CD4-positive, alpha-beta T cell treated with Interleukin-17A for 4 hours (primary cell): ENCODE measurements at regions not wholly inside any gene's neighbourhood (a gene's known extent, or its start where the extent isn't known, plus 50 kb on each side); places are given as distances from the start of the nearest gene placed in this dataset.

ENCODE experiments used
- DNase-seq: peaks from one replicate; pipeline ENCODE4 v3.0.0-alpha.2; 2020; ENCODE audit warnings: mixed read lengths

- DNase-seq, result no peak
Observed at GRCh38 chr1:38716229-38716628, 143.3 kb downstream of the RRAGC start.

- DNase-seq, result no peak
Observed at GRCh38 chr1:38715415-38715814, 144.2 kb downstream of the RRAGC start.

GRCh38 chr1:38712046-38712445, 147.5 kb downstream of the RRAGC start:
- no peak for DNase-seq

- DNase-seq, result no peak
Observed at GRCh38 chr1:38708701-38709258, 150.8 kb downstream of the RRAGC start.

- DNase-seq, result no peak
Observed at GRCh38 chr1:38701088-38701487, 158.5 kb downstream of the RRAGC start.

- no peak for DNase-seq
Observed at GRCh38 chr1:38700077-38700470, 159.5 kb downstream of the RRAGC start.

GRCh38 chr1:38699330-38700076, 160.1 kb downstream of the RRAGC start:
- no peak for DNase-seq

GRCh38 chr1:38697387-38697786, 162.2 kb downstream of the RRAGC start:
- DNase-seq, result no peak

GRCh38 chr1:38696371-38696770, 163.2 kb downstream of the RRAGC start:
- no peak for DNase-seq

- DNase-seq, result no peak
Observed at GRCh38 chr1:38693759-38694158, 165.8 kb downstream of the RRAGC start.

- no peak for DNase-seq
Observed at GRCh38 chr1:38693031-38693430, 166.5 kb downstream of the RRAGC start.

GRCh38 chr1:38690790-38691449, 168.7 kb downstream of the RRAGC start:
- DNase-seq, result no peak

GRCh38 chr1:38686927-38687255, 172.7 kb downstream of the RRAGC start:
- no peak for DNase-seq

GRCh38 chr1:38686167-38686926, 173.2 kb downstream of the RRAGC start:
- DNase-seq, result no peak

GRCh38 chr1:38685388-38685787, 174.2 kb downstream of the RRAGC start:
- DNase-seq, result no peak

GRCh38 chr1:38680801-38681510, 178.6 kb downstream of the RRAGC start:
- no peak for DNase-seq

- DNase-seq, result no peak
Observed at GRCh38 chr1:38677756-38678155, 181.8 kb downstream of the RRAGC start.

GRCh38 chr1:38677311-38677710, 182.3 kb downstream of the RRAGC start:
- no peak for DNase-seq

- no peak for DNase-seq
Observed at GRCh38 chr1:38672692-38673091, 186.9 kb downstream of the RRAGC start.

GRCh38 chr1:38671221-38671620, 188.4 kb downstream of the RRAGC start:
- no peak for DNase-seq

- no peak for DNase-seq
Observed at GRCh38 chr1:38670544-38671122, 188.9 kb downstream of the RRAGC start.

- DNase-seq, result no peak
Observed at GRCh38 chr1:38667626-38668025, 191.9 kb downstream of the RRAGC start.

GRCh38 chr1:38662126-38662525, 197.4 kb downstream of the RRAGC start:
- DNase-seq, result no peak
